WERI-Rb-1 (cell line): ENCODE measurements at regions not wholly inside any gene's neighbourhood (a gene's known extent, or its start where the extent isn't known, plus 50 kb on each side); places are given as distances from the start of the nearest gene placed in this dataset.

Experiments used
- DNase-seq: peaks from one replicate; pipeline ENCODE4 v3.0.0-alpha.2; 2020
- H3K27ac ChIP-seq: fragments of 250-450 bp; sonication (Bioruptor Pico); 2 replicates; pipeline ENCODE4 v1.5.1; 2020; ENCODE audit warnings: mild to moderate bottlenecking, moderate library complexity
- H3K27me3 ChIP-seq: fragments of 250-450 bp; sonication (Bioruptor Pico); 2 replicates; pipeline ENCODE4 v1.5.1; 2021; ENCODE audit warnings: mild to moderate bottlenecking, low read depth, moderate library complexity; ENCODE audit not compliant: insufficient read depth, severe bottlenecking
- H3K36me3 ChIP-seq: fragments of 250-450 bp; sonication (Bioruptor Pico); 2 replicates; pipeline ENCODE4 v1.5.1; 2020; ENCODE audit warnings: mild to moderate bottlenecking, moderate library complexity
- H3K4me3 ChIP-seq: 2 replicates; pipeline ENCODE4 v1.5.1; 2011; ENCODE audit warnings: low read depth, mild to moderate bottlenecking, control low read depth, low read length
- H3K9me3 ChIP-seq: fragments of 250-450 bp; sonication (Bioruptor Pico); 2 replicates; pipeline ENCODE4 v1.5.1; 2021; ENCODE audit warnings: mild to moderate bottlenecking, moderate library complexity; ENCODE audit not compliant: severe bottlenecking
- CTCF ChIP-seq: IDR thresholded peaks from 2 replicates; pipeline ENCODE4 v1.5.1; 2011; ENCODE audit warnings: low read depth, mild to moderate bottlenecking, control low read depth, inconsistent platforms, low read length

GRCh38 chr5:63555874-63556273 lies 406.4 kb downstream of the HTR1A start:
- TF ChIP-seq CTCF: no peak
- H3K27ac ChIP-seq: no peak overlapping the region
- no peaks in the 10 kb centered on the region for H3K27me3 ChIP-seq
- no peaks in the 10 kb centered on the region for H3K36me3 ChIP-seq
- H3K9me3 ChIP-seq: no peaks in the 10 kb centered on the region
- H3K4me3 ChIP-seq: no peak overlapping the region
- no peak for DNase-seq

GRCh38 chr5:63554191-63554590 lies 408.1 kb downstream of the HTR1A start:
- DNase-seq: no peak
- Histone ChIP-seq H3K27me3 (no peaks in the 10 kb centered on the region), H3K36me3 (no peaks in the 10 kb centered on the region), H3K4me3 (no peak overlapping the region), H3K9me3 (no peaks in the 10 kb centered on the region), H3K27ac (no peak overlapping the region)
- no peak for TF ChIP-seq CTCF

DNA sequence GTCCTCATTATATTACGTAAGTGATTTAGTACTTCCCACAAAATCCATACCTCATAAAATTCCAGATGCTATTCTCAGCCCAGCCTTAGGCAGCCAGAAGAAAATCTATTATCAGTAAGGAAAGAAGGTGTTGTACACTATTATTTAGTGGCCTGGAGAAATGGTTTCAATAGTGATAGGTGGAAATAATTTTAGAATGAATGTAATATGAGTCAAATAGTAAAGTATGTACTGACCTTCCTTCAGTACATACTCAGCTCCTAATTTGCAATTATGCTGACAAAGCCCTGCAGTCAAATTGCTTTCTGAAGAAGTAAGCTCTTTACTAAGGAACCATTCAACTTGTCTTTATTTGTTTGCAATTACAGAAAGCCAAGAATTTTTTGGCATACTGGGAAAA lies 409.2 kb downstream of the HTR1A start:
- Histone ChIP-seq H3K27me3 (no peaks in the 10 kb centered on the region), H3K27ac (no peak overlapping the region), H3K9me3 (no peaks in the 10 kb centered on the region), H3K36me3 (no peaks in the 10 kb centered on the region), H3K4me3 (no peak overlapping the region)
- no peak for DNase-seq
- no peak for TF ChIP-seq CTCF

DNA sequence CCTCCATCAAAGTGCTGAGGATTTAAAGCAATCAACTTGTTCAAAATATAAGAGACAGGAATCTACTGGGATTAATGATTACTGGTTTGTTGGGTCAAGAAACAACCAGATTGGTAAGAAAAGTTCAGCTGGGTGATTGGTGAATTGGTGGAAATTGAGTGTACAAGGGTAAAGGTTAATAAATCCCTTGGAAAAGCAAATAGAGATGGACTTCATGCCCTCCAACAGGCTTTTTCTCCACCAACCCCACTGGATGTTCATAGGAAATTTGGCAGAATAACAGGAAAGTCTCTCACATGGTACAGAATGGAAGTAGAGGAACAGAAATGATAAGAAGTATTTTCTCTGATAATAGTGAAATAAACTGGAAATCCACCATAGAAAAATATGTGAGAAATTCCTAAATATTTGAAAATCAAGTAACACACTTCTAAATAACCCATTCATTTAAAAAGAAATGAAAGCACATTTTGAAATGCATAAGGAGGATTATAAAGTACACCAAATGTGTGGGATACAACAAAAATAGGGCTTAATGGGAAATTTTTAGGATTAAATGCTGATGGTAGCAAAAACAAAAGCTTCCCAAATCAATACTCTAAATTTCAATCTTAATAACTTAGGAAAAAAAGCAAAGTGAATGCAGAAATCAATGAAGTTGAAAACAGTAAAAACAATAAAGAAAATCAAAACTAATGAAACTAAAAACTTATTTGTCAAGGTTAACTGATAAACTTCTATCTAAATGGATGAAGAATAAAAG lies 426.2 kb downstream of the HTR1A start:
- Histone ChIP-seq H3K27me3 (no peaks in the 10 kb centered on the region), H3K9me3 (no peaks in the 10 kb centered on the region), H3K27ac (no peak overlapping the region), H3K4me3 (no peak overlapping the region), H3K36me3 (no peaks in the 10 kb centered on the region)
- no peak for DNase-seq
- no peak for TF ChIP-seq CTCF

GRCh38 chr5:63524281-63524680 lies 438.0 kb downstream of the HTR1A start:
- no peak for TF ChIP-seq CTCF
- no peaks in the 10 kb centered on the region for H3K9me3 ChIP-seq
- no peaks in the 10 kb centered on the region for H3K27me3 ChIP-seq
- DNase-seq: no peak
- H3K4me3 ChIP-seq: no peak overlapping the region
- H3K36me3 ChIP-seq: no peaks in the 10 kb centered on the region
- H3K27ac ChIP-seq: no peak overlapping the region

- no peak for DNase-seq
- Histone ChIP-seq H3K27ac (no peak overlapping the region), H3K4me3 (no peak overlapping the region), H3K27me3 (no peaks in the 10 kb centered on the region), H3K36me3 (no peaks in the 10 kb centered on the region), H3K9me3 (no peaks in the 10 kb centered on the region)
- no peak for TF ChIP-seq CTCF
Measured at GRCh38 chr5:63516006-63516405, 446.2 kb downstream of the HTR1A start.
